Sigmoid colon (tissue), 6 donors: ENCODE measurements at regions not wholly inside any gene's neighbourhood (a gene's known extent, or its start where the extent isn't known, plus 50 kb on each side); places are given as distances from the start of the nearest gene placed in this dataset.
"Not testable (repeated sequence)": the region's sequence is repeated elsewhere in the genome, so short reads cannot be mapped to it uniquely, and the experiment has no call there.

Experiments used
- DNase-seq: peaks from one replicate; pipeline ENCODE4 v3.0.0-alpha.2; 2019
- H3K27ac ChIP-seq, 4 donors: fragments of 200-600 bp; sonication (generic); one replicate each; pipeline ENCODE4 v1.5.1; 2016 to 2019; ENCODE audit warnings: mild to moderate bottlenecking in 1 of 4
- H3K27me3 ChIP-seq, 3 donors: fragments of 200-600 bp; sonication (generic); one replicate each; pipeline ENCODE4 v1.5.1; 2019; ENCODE audit warnings: mild to moderate bottlenecking in 1 of 3
- H3K36me3 ChIP-seq, 4 donors: fragments of 200-600 bp; sonication (generic); one replicate each; pipeline ENCODE4 v1.5.1; 2016 to 2019
- H3K4me1 ChIP-seq, 4 donors: fragments of 200-600 bp; sonication (generic); one replicate each; pipeline ENCODE4 v1.5.1; 2017 to 2019
- H3K4me3 ChIP-seq, 4 donors: fragments of 200-600 bp; sonication (generic); one replicate each; pipeline ENCODE4 v1.5.1; 2017 to 2019; ENCODE audit warnings: mild to moderate bottlenecking in 2 of 4, moderate library complexity in 1 of 4
- H3K9me3 ChIP-seq, 4 donors: fragments of 200-600 bp in 3 of 4; sonication (generic) in 3 of 4; one replicate each; pipeline versions ENCODE4 v1.5.1 to v1.6.1; 2013 to 2019
- EP300 ChIP-seq, 4 donors: sonication (generic); formaldehyde crosslinking; IDR thresholded peaks; one replicate each; pipeline ENCODE4 v1.6.1; 2017; ENCODE audit warnings: antibody characterized with exemption in 4 of 4
- POLR2A ChIP-seq, 2 donors: fragments of 450-650 bp; IDR thresholded peaks; one replicate each; pipeline ENCODE4 v1.6.1; 2016; ENCODE audit warnings: antibody characterized with exemption in 2 of 2, mild to moderate bottlenecking in 2 of 2, moderate library complexity in 2 of 2
- POLR2AphosphoS5 ChIP-seq, 4 donors: sonication (generic); formaldehyde crosslinking; IDR thresholded peaks; one replicate each; pipeline ENCODE4 v1.6.1; 2017; ENCODE audit warnings: antibody characterized with exemption in 4 of 4
- WGBS, 2 donors: extraction: QIAGEN DNeasy Blood & Tissue Kit; methylation state at CpG; one replicate each; pipeline ENCODE4 v1.1.7; 2013; 5-methylcytosine and 5-hydroxymethylcytosine counted together
- intact Hi-C: fragments of 100-400 bp; cut with DNase I; formaldehyde crosslinking; loops from one replicate; pipeline ENCODE4 v1.15.1; 2023
- TF ChIP-seq, protein P1 (sequence below), 4 experiments: fragments of 450-650 bp in 3 of 4; fragments of 200-600 bp in 1 of 4; IDR thresholded peaks; one replicate each; pipeline ENCODE4 v1.5.1; 2016 to 2019; ENCODE audit warnings: antibody characterized with exemption in 4 of 4, mild to moderate bottlenecking in 3 of 4, moderate library complexity in 2 of 4
- donor health status: healthy with polysubstance abuse.
- donor health status: healthy.

DNA sequence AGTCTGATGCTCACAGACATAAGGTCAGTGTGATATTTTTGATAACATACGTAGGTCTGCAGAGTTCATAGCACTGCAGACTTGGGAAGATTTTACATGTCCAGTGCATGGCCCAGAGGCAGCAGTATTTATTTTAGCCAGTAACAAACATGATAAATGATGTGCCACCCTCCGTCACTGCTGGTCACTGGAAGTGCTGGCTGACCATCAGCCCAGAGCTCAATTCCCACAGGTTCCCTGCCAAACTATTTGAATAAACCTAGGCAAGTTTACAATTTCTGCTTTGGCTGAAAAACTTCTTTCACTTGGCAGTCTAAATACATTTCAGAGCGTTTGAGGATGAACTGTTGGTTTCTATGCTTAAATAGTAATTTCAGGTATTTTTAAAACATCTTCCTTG lies 135.5 kb upstream of the EDNRB start:
- Histone ChIP-seq H3K27ac (no peak overlapping the region), H3K36me3 (no peaks in the 10 kb centered on the region), H3K9me3 (peaks cover 0 to 3% (median 0%) of the 10 kb centered on the region in 4 donors), H3K27me3 (no peaks in the 10 kb centered on the region), H3K4me1 (no peaks in the 10 kb centered on the region), H3K4me3 (no peak overlapping the region)
- 70 to 76% methylated on average over 3 of the region's 3 CpGs for WGBS, 2 donors
- TF ChIP-seq EP300 (IDR thresholded peaks at IDR 0.05) (no peak), POLR2AphosphoS5 (IDR thresholded peaks at IDR 0.05) (no peak), POLR2A (IDR thresholded peaks at IDR 0.05) (no peak)
- TF ChIP-seq, protein P1, sequence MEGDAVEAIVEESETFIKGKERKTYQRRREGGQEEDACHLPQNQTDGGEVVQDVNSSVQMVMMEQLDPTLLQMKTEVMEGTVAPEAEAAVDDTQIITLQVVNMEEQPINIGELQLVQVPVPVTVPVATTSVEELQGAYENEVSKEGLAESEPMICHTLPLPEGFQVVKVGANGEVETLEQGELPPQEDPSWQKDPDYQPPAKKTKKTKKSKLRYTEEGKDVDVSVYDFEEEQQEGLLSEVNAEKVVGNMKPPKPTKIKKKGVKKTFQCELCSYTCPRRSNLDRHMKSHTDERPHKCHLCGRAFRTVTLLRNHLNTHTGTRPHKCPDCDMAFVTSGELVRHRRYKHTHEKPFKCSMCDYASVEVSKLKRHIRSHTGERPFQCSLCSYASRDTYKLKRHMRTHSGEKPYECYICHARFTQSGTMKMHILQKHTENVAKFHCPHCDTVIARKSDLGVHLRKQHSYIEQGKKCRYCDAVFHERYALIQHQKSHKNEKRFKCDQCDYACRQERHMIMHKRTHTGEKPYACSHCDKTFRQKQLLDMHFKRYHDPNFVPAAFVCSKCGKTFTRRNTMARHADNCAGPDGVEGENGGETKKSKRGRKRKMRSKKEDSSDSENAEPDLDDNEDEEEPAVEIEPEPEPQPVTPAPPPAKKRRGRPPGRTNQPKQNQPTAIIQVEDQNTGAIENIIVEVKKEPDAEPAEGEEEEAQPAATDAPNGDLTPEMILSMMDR (IDR thresholded peaks at IDR 0.05), result no peak
- intact Hi-C loops, result no loop called here
- no peak for DNase-seq

GRCh38 chr13:78047151-78047550 lies 128.5 kb upstream of the EDNRB start:
- H3K27ac ChIP-seq, result no peak overlapping the region

DNA sequence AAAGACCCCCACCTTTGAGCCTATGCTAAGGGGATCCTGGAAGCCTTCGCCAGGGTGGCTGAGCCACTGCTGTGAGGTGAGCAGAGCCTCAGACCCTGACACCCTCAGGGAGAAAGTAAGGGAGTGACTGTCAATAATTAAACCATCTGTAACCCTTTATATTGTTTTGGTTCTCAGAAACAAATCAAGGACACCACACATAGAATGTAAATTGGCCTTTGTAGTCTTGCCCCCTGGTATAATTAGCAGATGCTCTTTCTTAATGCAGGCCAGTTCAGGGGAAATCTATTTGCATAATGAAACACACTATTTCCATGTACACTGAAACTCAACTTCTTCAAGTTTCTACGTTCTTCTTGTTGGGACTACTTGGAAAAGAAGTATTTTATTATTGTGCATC lies 127.7 kb upstream of the EDNRB start:
- no peaks in the 10 kb centered on the region for H3K4me1 ChIP-seq
- 23 to 42% methylated on average over 2 of the region's 2 CpGs for WGBS, 2 donors

More at GRCh38 chr13:78047151-78047550, 128.5 kb upstream of the EDNRB start:
- WGBS, 2 donors, result 93 to 95% methylated on average over 1 of the region's 1 CpG
- DNase-seq, result no peak
- H3K9me3 ChIP-seq, result no peaks in the 10 kb centered on the region
- no peaks in the 10 kb centered on the region for H3K27me3 ChIP-seq
- H3K4me1 ChIP-seq, result no peaks in the 10 kb centered on the region
- TF ChIP-seq, protein P1 (IDR thresholded peaks at IDR 0.05), result no peak
- TF ChIP-seq EP300 (IDR thresholded peaks at IDR 0.05) (no peak), POLR2A (IDR thresholded peaks at IDR 0.05) (no peak), POLR2AphosphoS5 (IDR thresholded peaks at IDR 0.05) (no peak)
- intact Hi-C loops, result no loop called here
- H3K4me3 ChIP-seq, result no peak overlapping the region
- H3K36me3 ChIP-seq, result no peaks in the 10 kb centered on the region

DNA sequence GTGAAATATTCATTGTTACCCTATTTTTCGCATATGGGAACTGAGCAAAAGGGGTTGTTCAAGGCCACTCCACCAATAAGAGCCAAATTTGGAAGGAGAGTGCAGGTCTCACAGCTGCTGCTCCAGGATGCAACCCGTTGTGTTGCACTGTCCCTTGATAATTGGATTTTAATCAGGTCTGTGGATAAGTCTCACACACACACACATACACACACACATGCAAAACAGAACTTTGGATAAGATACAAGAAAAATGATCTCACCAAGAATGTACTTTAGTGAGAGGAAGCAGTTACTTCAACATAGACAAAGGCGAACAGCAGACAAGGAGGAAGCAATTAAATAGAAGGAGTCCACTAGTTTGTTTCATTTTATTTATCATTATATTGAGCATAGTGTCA lies 127.3 kb upstream of the EDNRB start:
- no peak for TF ChIP-seq POLR2A (IDR thresholded peaks at IDR 0.05)
- no peak for TF ChIP-seq POLR2AphosphoS5 (IDR thresholded peaks at IDR 0.05)
- no peak for TF ChIP-seq EP300 (IDR thresholded peaks at IDR 0.05)
- Histone ChIP-seq H3K36me3 (no peaks in the 10 kb centered on the region), H3K9me3 (no peaks in the 10 kb centered on the region), H3K27me3 (no peaks in the 10 kb centered on the region), H3K4me1 (no peaks in the 10 kb centered on the region), H3K27ac (no peak overlapping the region), H3K4me3 (no peak overlapping the region)
- intact Hi-C loops, result no loop called here
- WGBS, 2 donors, result 15 to 44% methylated on average over 3 of the region's 3 CpGs
- DNase-seq, result no peak

More for the DNA sequence above, 127.7 kb upstream of the EDNRB start:
- no peak for TF ChIP-seq POLR2AphosphoS5 (IDR thresholded peaks at IDR 0.05)
- TF ChIP-seq EP300 (IDR thresholded peaks at IDR 0.05), result no peak
- TF ChIP-seq, protein P1 (IDR thresholded peaks at IDR 0.05), result no peak
- no peak for TF ChIP-seq POLR2A (IDR thresholded peaks at IDR 0.05)
- no peak overlapping the region for H3K4me3 ChIP-seq
- H3K9me3 ChIP-seq, result no peaks in the 10 kb centered on the region
- H3K27me3 ChIP-seq, result no peaks in the 10 kb centered on the region
- no peak for DNase-seq
- intact Hi-C loops, result no loop called here
- H3K27ac ChIP-seq, result no peak overlapping the region
- no peaks in the 10 kb centered on the region for H3K36me3 ChIP-seq

DNA sequence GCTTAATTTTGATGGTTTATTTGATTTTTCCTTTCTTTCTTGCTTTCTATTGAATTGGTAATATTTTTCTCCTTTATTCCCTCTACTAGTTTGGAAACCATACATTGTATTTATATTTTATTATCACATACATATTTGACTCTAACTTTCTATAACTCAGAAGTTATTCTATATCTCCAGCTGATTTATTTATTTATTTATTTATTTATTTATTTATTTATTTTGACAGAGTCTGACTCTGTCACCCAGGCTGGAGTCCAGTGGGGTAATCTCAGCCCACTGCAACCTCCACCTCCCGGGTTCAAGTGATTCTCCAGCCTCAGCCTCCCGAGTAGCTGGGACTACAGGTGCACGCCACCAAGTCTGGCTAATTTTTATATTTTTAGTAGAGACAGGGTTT lies 122.7 kb upstream of the EDNRB start:
- not testable (repeated sequence) for H3K4me1 ChIP-seq, H3K27me3 ChIP-seq
- WGBS, 2 donors, result 92 to 96% methylated on average over 3 of the region's 3 CpGs

DNA sequence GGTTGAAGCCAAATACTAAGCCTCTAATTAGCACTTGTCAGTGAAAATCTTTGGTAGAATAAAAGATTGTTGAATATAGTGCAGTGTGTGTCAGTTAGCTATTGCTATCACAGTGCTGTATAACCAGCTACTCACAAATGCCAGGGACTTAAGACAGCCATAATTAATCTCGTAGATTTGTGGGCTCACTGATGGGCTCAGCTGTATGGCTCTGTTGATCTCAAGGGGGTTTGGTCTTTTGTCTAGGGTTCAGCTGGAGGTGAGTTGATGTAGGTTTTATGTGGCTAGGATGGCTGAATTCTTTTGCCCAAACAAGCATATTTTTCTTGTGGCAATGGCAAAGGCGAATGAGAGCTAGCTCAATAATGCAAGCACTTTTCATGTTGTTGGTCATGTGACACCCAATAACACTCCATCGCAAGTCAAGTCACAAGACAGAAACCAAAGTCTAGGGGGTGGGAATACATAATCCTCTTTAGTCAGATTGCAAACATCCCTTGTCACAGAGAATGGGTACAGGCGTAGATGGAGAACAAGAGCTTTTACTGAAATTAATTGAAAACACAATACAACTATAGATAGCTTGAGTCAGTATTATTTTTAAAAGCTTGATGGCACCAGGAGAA lies 121.7 kb upstream of the EDNRB start:
- no peaks in the 10 kb centered on the region for H3K4me1 ChIP-seq
- intact Hi-C loops, result no loop called here
- H3K9me3 ChIP-seq, result no peaks in the 10 kb centered on the region
- H3K4me3 ChIP-seq, result no peak overlapping the region
- 86 to 90% methylated on average over 4 of the region's 4 CpGs for WGBS, 2 donors
- no peak overlapping the region for H3K27ac ChIP-seq
- DNase-seq, result no peak
- no peaks in the 10 kb centered on the region for H3K27me3 ChIP-seq
- TF ChIP-seq, protein P1 (IDR thresholded peaks at IDR 0.05), result no peak
- TF ChIP-seq POLR2A (IDR thresholded peaks at IDR 0.05) (no peak), EP300 (IDR thresholded peaks at IDR 0.05) (no peak), POLR2AphosphoS5 (IDR thresholded peaks at IDR 0.05) (no peak)
- no peaks in the 10 kb centered on the region for H3K36me3 ChIP-seq

More for the DNA sequence above, 122.7 kb upstream of the EDNRB start:
- H3K27ac ChIP-seq, DNase-seq, H3K4me3 ChIP-seq, H3K36me3 ChIP-seq, intact Hi-C loops, H3K9me3 ChIP-seq: not testable (repeated sequence)
